ENCODE measurements at regions not wholly inside any gene's neighbourhood (a gene's known extent, or its start where the extent isn't known, plus 50 kb on each side); places are given as distances from the start of the nearest gene placed in this dataset.

GRCh38 chr6:126127659-126128058 is 141.3 kb downstream of the TRMT11 start:
- no peak for TF ChIP-seq CTCF (IDR thresholded peaks at IDR 0.05)
- H3K4me1 Mint-ChIP-seq, result no peaks in the 10 kb centered on the region
- intact Hi-C loops (cut with micrococcal nuclease), result no loop called here
- ChIA-PET POLR2A (no interaction called here), CTCF (no interaction called here)
- H3K9me3 Mint-ChIP-seq, result peaks cover 3% of the 10 kb centered on the region
- no peak overlapping the region for H3K4me3 Mint-ChIP-seq
- H3K27me3 Mint-ChIP-seq, result no peaks in the 10 kb centered on the region
- H3K36me3 Mint-ChIP-seq (ENCODE audit: low read depth), result peaks cover 4% of the 10 kb centered on the region
- no peak overlapping the region for H3K27ac Mint-ChIP-seq
- no peak for ATAC-seq (ENCODE audit: low read depth)
- no peak for DNase-seq

- POLR2A ChIA-PET, result no interaction called here
- intact Hi-C loops (cut with micrococcal nuclease), result no loop called here
- Mint-ChIP-seq H3K27me3 (no peaks in the 10 kb centered on the region), H3K27ac (no peak overlapping the region), H3K36me3 (ENCODE audit: low read depth) (peaks cover 7% of the 10 kb centered on the region), H3K4me3 (no peak overlapping the region), H3K4me1 (no peaks in the 10 kb centered on the region), H3K9me3 (peaks cover 21% of the 10 kb centered on the region)
- TF ChIP-seq CTCF (IDR thresholded peaks at IDR 0.05), result no peak
- DNase-seq, result no peak
- no peak for ATAC-seq (ENCODE audit: low read depth)
- CTCF ChIA-PET, result no interaction called here
Observed at GRCh38 chr6:126131246-126131645, 144.9 kb downstream of the TRMT11 start.

GRCh38 chr6:126133984-126134383 is 147.6 kb downstream of the TRMT11 start:
- no peak overlapping the region for H3K4me3 Mint-ChIP-seq
- DNase-seq (no peak), ATAC-seq (ENCODE audit: low read depth) (no peak)
- no peaks in the 10 kb centered on the region for H3K27me3 Mint-ChIP-seq
- ChIA-PET CTCF (no interaction called here), POLR2A (no interaction called here)
- H3K27ac Mint-ChIP-seq, result no peak overlapping the region
- no peaks in the 10 kb centered on the region for H3K4me1 Mint-ChIP-seq
- TF ChIP-seq CTCF (IDR thresholded peaks at IDR 0.05), result no peak
- peaks cover 24% of the 10 kb centered on the region for H3K9me3 Mint-ChIP-seq
- H3K36me3 Mint-ChIP-seq (ENCODE audit: low read depth), result peaks cover 7% of the 10 kb centered on the region
- intact Hi-C loops (cut with micrococcal nuclease), result no loop called here

- H3K4me3 Mint-ChIP-seq, result no peak overlapping the region
- no peak for TF ChIP-seq CTCF (IDR thresholded peaks at IDR 0.05)
- intact Hi-C loops (cut with micrococcal nuclease), result no loop called here
- H3K27ac Mint-ChIP-seq, result no peak overlapping the region
- CTCF ChIA-PET, result no interaction called here
- ATAC-seq (ENCODE audit: low read depth), result no peak
- no peaks in the 10 kb centered on the region for H3K4me1 Mint-ChIP-seq
- peaks cover 7% of the 10 kb centered on the region for H3K36me3 Mint-ChIP-seq (ENCODE audit: low read depth)
- peaks cover 24% of the 10 kb centered on the region for H3K9me3 Mint-ChIP-seq
- POLR2A ChIA-PET, result no interaction called here
- no peaks in the 10 kb centered on the region for H3K27me3 Mint-ChIP-seq
- no peak for DNase-seq
Observed at GRCh38 chr6:126134491-126134890, 148.2 kb downstream of the TRMT11 start.

GRCh38 chr6:126140015-126140414 is 153.7 kb downstream of the TRMT11 start:
- peaks cover 4% of the 10 kb centered on the region for H3K36me3 Mint-ChIP-seq (ENCODE audit: low read depth)
- ChIA-PET POLR2A (no interaction called here), CTCF (no interaction called here)
- no peak overlapping the region for H3K4me3 Mint-ChIP-seq
- intact Hi-C loops (cut with micrococcal nuclease), result no loop called here
- no peak for ATAC-seq (ENCODE audit: low read depth)
- no peaks in the 10 kb centered on the region for H3K27me3 Mint-ChIP-seq
- no peak overlapping the region for H3K27ac Mint-ChIP-seq
- no peaks in the 10 kb centered on the region for H3K4me1 Mint-ChIP-seq
- no peak for TF ChIP-seq CTCF (IDR thresholded peaks at IDR 0.05)
- peaks cover 12% of the 10 kb centered on the region for H3K9me3 Mint-ChIP-seq
- no peak for DNase-seq
